ENCODE measurements at regions not wholly inside any gene's neighbourhood (a gene's known extent, or its start where the extent isn't known, plus 50 kb on each side); places are given as distances from the start of the nearest gene placed in this dataset.
A peak's percentile ranks its signal among the peaks of the same experiment; 100 is the strongest.

DNA sequence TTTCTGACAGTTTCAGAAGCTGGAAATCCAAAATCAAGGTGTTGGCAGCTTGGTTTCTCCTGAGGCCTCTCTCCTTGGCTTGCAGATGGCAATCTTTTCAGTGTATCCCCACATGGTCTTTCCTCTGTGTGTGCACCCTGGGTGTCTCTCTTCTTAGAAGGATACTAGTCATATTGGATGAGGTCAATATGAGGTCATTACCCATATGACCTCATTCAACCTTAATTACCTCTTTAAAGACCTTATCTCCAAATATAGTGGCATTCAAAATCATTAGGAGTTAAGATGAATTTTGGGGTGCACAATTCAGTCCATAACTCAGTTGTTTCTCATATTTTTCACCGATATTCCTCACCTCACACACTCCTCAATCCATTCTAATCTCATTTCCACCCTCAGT is 92.4 kb upstream of the TGM3 start:
- no peaks in the 10 kb centered on the region for H3K4me1 Mint-ChIP-seq
- DNase-seq (no peak), ATAC-seq (ENCODE audit: low read depth) (no peak)
- H3K4me3 Mint-ChIP-seq, result no peak overlapping the region
- no peak overlapping the region for H3K27ac Mint-ChIP-seq
- no peaks in the 10 kb centered on the region for H3K36me3 Mint-ChIP-seq
- H3K9me3 Mint-ChIP-seq, result no peaks in the 10 kb centered on the region
- H3K27me3 Mint-ChIP-seq, result peaks cover 26% of the 10 kb centered on the region
- POLR2A ChIA-PET, result no interaction called here

DNA sequence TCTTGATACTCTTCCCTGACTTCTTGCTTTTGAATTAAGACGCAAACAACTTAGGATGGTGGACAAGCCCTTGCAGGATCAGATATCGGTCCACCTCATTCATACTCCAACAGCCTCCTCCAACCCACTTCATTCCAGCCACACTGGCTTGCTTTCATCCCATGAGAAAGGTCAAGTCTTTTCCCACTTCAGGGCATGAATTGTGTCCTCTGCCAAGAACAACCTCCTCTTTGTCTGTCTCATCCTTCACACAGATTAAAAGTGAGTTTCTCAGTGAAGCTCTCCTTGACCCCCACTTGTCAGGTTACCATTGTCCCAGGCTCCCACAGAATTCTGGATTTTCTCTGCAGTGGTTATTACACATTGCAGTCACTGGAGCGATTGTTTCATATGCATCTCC is 91.8 kb upstream of the TGM3 start:
- ATAC-seq (ENCODE audit: low read depth) (no peak), DNase-seq (no peak)
- no peaks in the 10 kb centered on the region for H3K36me3 Mint-ChIP-seq
- no peak overlapping the region for H3K27ac Mint-ChIP-seq
- H3K4me3 Mint-ChIP-seq, result no peak overlapping the region
- no peaks in the 10 kb centered on the region for H3K9me3 Mint-ChIP-seq
- H3K27me3 Mint-ChIP-seq, result peaks cover 26% of the 10 kb centered on the region
- POLR2A ChIA-PET, result no interaction called here
- H3K4me1 Mint-ChIP-seq, result no peaks in the 10 kb centered on the region

DNA sequence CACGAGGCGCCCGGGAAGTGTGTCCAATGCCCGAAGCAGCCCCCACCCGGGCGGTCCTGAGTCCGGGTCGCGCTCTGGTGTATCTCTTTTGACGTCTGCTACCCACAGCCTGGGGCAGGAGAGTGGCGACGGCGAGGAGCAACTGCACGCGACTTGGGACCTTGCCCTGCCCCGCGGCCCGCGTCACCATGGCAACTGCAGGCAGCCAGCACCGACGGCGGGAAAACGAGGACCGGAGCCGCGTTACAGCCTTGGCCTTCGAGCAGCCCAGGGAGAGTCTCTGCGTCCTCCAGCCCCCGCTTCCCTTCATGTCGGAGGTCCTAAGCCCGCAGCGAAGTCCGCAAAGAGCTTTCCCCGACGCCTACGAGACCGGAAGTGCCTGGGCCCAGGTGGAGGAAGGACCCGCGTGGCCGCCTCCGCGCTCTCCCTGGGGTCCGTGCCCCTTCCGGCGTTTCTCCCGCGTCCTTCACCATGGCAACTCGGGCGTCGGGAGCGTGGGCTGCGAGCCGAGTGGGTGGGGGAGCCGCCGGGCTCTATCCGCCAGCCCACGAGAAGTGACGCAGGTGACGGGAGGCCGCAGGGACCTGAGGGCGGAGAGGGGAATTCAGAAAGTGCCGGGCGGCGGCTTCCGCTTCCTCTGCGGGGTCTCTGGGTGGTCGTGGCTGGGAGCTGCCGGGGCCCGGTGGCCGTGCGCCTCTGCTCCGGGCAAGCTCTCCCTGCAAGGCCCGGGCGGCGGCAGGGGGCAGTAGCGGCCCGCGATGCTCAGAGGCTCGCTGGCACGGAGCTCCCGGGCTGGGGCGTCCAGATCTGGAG is 88.6 kb upstream of the TGM3 start:
- DNase-seq (peak; percentile 79), ATAC-seq (ENCODE audit: low read depth) (peak; percentile 82)
- H3K27me3 Mint-ChIP-seq, result peaks cover 22% of the 10 kb centered on the region
- no peaks in the 10 kb centered on the region for H3K36me3 Mint-ChIP-seq
- POLR2A ChIA-PET, result interaction anchor here (0.5 to 1.4 kb wide), 2 partner anchors 263 to 444 kb away, joined by 4 to 6 read pairs; partner anchors contain the start of gene SNRPB
- peak overlapping the region; percentile 77 for H3K4me3 Mint-ChIP-seq
- H3K4me1 Mint-ChIP-seq, result no peaks in the 10 kb centered on the region
- peak overlapping the region; percentile 45 for H3K27ac Mint-ChIP-seq
- H3K9me3 Mint-ChIP-seq, result no peaks in the 10 kb centered on the region

DNA sequence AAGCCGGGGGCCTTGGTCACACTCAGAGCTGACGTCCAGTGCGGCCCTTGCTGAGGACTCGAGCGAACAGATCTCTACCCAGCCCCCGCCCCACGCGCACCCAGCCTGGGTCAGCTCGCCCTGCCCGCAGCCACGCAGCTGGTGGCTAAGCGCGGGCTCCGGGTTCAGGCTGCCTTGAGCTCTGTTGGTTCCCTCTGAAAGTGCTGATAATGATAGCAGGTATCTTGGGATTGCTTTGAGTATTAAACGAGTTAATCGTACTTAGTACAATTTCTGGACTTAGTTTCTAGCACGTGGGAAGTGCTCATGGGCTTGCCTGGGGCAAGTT is 88.1 kb upstream of the TGM3 start:
- Mint-ChIP-seq H3K9me3 (no peaks in the 10 kb centered on the region), H3K36me3 (no peaks in the 10 kb centered on the region), H3K27ac (no peak overlapping the region), H3K27me3 (peaks cover 24% of the 10 kb centered on the region), H3K4me1 (no peaks in the 10 kb centered on the region), H3K4me3 (peak overlapping the region; percentile 77)
- POLR2A ChIA-PET, result interaction anchor here (1.4 kb wide), 1 partner anchor 263 kb away, joined by 4 read pairs; the partner anchor contains the start of gene SNRPB
- ATAC-seq (ENCODE audit: low read depth) (no peak), DNase-seq (no peak)

DNA sequence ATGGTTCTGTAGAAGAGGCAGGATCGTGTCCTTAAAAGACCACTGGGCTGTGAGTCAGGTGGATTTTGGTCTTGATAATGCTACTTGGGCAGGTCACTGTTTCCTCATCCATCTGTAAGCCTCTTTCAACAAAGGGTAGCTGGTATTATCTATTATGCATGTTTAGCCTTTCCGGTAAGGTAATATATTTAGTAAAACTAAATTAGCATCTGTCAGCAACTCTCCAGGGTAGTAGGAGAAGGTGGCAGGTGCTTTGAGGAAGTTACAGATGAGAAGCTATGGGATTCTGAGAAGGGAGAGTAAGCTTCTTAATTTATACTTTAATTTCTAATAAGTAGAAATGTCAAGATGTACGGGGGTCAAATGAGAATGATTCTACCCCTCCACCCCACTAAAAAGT is 86.9 kb upstream of the TGM3 start:
- POLR2A ChIA-PET, result no interaction called here

DNA sequence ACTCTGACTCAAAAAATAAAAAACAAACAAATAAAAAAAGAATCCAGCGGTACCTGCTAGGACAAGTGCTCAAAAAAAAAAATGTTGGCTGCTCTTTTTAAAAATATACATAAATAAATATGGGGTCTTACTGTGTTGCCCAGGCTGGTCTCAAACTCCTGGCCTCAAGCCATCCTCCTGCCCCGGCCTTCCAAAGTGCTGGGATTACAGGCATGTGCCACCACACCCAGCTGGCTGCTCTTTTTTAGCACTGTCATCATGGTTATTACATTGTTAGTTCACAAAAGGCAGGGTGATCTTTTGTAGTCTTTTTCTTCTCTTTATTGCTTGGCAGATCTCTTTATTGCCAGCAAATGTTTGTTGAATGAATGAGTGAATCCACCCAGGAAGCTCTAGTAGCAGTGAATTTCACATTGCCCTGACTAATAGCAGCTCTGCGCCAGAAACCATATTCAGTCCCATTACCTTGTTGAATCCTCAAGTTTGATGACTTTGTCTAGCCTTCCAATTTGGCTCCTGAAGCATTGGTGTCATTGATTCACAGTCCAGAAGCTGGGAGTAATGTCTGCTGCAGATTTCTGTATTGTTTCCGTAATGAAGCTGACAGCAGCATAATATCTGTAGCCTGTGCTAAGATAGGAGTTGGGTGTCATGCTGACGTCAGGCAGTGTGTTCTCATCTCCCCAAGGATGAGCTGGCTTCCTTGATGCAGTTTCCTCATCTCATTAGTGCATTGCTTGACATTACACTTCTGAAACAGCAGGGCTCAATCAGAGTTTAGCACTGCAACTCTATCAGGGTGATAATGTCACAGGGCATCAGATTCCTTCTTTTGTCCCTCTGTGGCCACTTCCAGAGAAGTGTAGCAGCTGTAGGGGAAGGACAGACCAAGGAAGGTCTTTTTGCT is 84.9 kb upstream of the TGM3 start:
- H3K4me1 Mint-ChIP-seq, result no peaks in the 10 kb centered on the region
- ATAC-seq (ENCODE audit: low read depth) (no peak), DNase-seq (no peak)
- H3K36me3 Mint-ChIP-seq, result no peaks in the 10 kb centered on the region
- peaks cover 23% of the 10 kb centered on the region for H3K27me3 Mint-ChIP-seq
- POLR2A ChIA-PET, result interaction anchor here (0.5 kb wide), 1 partner anchor 247 kb away, joined by 3 read pairs; no protein-coding TSS in a partner anchor
- no peak overlapping the region for H3K4me3 Mint-ChIP-seq
- H3K27ac Mint-ChIP-seq, result no peak overlapping the region
- H3K9me3 Mint-ChIP-seq, result no peaks in the 10 kb centered on the region

More for the DNA sequence above, 86.9 kb upstream of the TGM3 start:
- DNase-seq, result no peak
- H3K36me3 Mint-ChIP-seq, result no peaks in the 10 kb centered on the region
- no peak overlapping the region for H3K4me3 Mint-ChIP-seq
- no peak for ATAC-seq (ENCODE audit: low read depth)
- no peaks in the 10 kb centered on the region for H3K9me3 Mint-ChIP-seq
- no peaks in the 10 kb centered on the region for H3K4me1 Mint-ChIP-seq
- H3K27ac Mint-ChIP-seq, result no peak overlapping the region
- peaks cover 29% of the 10 kb centered on the region for H3K27me3 Mint-ChIP-seq

DNA sequence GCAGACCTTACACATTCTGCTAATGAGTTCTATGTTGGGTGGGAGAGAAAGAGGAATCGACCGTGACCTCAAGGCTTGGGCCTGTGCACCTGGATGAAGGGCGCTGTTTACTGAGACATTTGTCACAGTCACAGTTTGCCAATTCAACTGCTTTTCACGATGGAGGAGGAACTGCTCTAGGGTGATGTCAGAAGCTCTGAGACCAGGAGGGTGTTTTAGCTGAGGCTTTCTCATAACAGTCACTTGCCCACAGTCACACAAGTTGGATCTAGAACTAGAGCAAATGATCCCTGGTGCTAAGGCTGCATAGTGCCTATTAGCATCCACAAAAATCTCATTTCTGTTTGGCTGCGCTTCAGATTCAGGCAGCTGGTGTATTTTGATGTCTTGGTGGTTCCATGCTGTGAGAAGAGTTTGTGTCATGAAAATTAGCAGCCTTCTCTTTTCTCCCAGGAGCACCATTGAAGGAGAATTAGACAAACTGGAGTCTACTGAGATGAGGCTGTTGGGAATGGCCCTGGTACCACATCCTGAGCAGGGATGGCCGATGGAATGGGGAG is 83.3 kb upstream of the TGM3 start:
- Mint-ChIP-seq H3K27ac (no peak overlapping the region), H3K9me3 (no peaks in the 10 kb centered on the region), H3K27me3 (peaks cover 13% of the 10 kb centered on the region), H3K4me3 (no peak overlapping the region), H3K4me1 (no peaks in the 10 kb centered on the region), H3K36me3 (no peaks in the 10 kb centered on the region)
- no peak for DNase-seq
- POLR2A ChIA-PET, result no interaction called here
- ATAC-seq (ENCODE audit: low read depth), result no peak

DNA sequence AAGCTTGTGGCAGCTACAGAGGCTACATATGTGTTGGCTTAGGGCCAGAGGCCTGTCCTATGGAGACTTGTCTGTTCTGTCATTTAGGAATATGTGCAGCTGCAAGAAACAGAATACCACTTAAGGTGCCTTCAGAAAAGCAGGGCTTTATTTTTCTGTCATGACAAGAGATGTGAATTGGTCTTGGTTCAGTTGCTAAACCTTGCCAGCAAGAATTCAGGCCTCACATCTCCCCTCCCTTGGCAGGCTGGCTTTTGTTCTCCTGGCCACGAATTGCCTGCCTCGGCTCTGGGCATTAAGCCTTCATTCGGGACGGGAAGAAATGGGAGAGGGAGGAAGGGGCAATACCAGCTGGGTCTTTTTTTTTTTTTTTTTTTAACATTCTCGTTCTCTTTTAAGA is 82.4 kb upstream of the TGM3 start:
- H3K9me3 Mint-ChIP-seq, result no peaks in the 10 kb centered on the region
- H3K4me1 Mint-ChIP-seq, result peaks cover 2% of the 10 kb centered on the region
- POLR2A ChIA-PET, result no interaction called here
- no peak overlapping the region for H3K4me3 Mint-ChIP-seq
- DNase-seq (no peak), ATAC-seq (ENCODE audit: low read depth) (no peak)
- H3K27me3 Mint-ChIP-seq, result peaks cover 11% of the 10 kb centered on the region
- no peaks in the 10 kb centered on the region for H3K36me3 Mint-ChIP-seq
- no peak overlapping the region for H3K27ac Mint-ChIP-seq

DNA sequence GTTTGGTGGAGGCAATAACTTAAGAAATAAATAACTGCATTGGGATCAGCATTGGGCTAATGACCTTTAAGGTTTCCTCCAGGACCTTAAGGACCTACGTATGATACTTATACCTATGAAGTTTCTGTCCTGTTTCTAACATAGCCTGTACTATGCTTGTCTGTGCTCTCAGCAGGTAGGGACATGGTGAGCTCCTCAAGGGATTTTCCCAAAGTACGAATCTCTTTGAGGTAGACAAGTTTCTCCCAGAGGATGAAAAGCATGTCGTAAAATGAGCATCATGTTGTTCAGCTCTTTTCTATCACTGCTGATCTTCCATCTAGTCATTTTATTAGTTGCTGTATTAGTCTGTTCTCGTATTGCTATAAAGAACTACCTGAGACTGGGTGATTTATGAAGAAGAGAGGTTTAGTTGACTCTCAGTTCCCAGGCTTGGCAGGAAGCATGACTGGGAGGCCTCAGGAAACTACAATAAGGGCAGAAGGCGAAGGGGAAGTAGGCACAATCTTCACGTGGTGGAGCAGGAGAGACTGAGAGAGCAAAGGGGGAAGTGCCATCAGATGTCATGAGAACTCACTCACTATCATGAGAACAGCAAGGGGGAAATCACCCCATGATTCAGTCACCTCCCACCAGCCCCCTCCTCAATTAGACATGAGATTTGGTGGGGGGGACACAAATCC is 77.8 kb upstream of the TGM3 start:
- Mint-ChIP-seq H3K9me3 (no peaks in the 10 kb centered on the region), H3K27ac (no peak overlapping the region), H3K4me3 (no peak overlapping the region), H3K4me1 (peaks cover 4% of the 10 kb centered on the region), H3K27me3 (peaks cover 9% of the 10 kb centered on the region), H3K36me3 (peaks cover 5% of the 10 kb centered on the region)
- DNase-seq (no peak), ATAC-seq (ENCODE audit: low read depth) (no peak)
- POLR2A ChIA-PET, result no interaction called here

DNA sequence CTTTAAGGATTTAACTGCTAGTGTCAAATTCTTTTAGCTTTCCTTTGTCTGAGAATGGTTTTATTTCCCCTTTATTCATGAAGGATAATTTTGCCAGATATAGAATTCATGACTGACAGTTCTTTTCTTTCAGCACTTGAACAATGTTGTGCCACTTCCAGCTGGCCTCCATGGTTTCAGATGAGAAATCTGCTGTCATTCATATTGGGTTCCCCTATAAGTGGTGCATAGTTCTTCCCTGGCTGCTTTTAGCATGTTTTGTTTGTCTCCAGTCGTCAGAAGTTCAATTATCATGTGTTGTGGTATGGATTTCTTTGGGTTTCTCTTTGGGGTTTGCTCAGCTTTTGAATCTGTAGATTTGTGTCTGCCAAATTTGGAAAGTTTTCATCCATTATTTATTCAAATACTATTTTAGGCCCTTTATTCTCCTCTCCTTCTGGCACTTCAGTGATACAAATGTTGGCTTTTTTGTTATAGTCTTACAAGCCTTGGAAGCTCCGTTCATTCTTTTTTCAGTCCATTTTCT is 76.3 kb upstream of the TGM3 start:
- Mint-ChIP-seq H3K4me1 (peaks cover 4% of the 10 kb centered on the region), H3K27ac (no peak overlapping the region), H3K36me3 (peaks cover 5% of the 10 kb centered on the region), H3K27me3 (peaks cover 6% of the 10 kb centered on the region), H3K9me3 (no peaks in the 10 kb centered on the region), H3K4me3 (no peak overlapping the region)
- POLR2A ChIA-PET, result no interaction called here
- ATAC-seq (ENCODE audit: low read depth), result no peak
- DNase-seq, result no peak

DNA sequence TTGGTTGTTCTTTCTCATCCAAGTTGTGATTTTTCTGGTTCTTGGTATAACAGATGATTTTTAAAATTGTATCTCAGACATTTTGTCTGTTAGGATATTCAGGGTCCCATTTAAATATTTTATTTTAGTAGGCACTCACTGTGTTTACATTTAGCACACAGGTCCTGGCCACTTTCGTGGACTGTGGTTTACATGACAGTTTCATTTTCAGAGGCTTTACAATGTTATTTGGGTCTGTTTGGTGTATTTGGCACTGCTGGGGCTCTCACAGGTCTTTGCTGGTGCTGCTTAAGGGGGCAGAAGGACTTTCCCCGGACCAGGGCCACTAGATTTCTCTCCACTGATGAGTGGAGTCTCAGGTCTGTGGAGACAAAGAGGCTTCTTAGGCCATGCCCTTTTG is 75.5 kb upstream of the TGM3 start:
- Mint-ChIP-seq H3K27ac (no peak overlapping the region), H3K36me3 (peaks cover 5% of the 10 kb centered on the region), H3K27me3 (peaks cover 6% of the 10 kb centered on the region), H3K4me1 (peaks cover 4% of the 10 kb centered on the region), H3K9me3 (no peaks in the 10 kb centered on the region), H3K4me3 (no peak overlapping the region)
- DNase-seq (no peak), ATAC-seq (ENCODE audit: low read depth) (no peak)
- POLR2A ChIA-PET, result no interaction called here

DNA sequence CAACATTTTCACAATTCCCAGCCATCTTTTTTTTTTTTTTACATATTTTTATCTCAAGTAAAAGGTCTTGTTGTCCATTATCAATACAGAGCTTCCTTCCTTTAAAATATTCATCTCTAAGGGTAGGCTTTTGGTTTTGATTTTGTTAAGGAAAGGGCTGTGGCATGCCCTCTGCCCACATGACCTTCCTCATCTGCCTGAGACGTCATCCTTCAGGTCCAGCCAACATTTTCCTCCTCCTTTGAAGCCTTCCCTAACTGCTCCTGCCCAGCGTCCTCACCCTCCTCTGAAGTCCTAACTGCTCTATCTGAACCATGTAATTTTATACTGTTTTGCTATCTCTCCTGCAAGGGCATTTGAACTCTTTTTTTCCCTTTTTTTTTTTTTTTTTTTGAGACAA is 73.9 kb upstream of the TGM3 start:
- H3K4me1 Mint-ChIP-seq, result peaks cover 4% of the 10 kb centered on the region
- DNase-seq (no peak), ATAC-seq (ENCODE audit: low read depth) (no peak)
- peaks cover 7% of the 10 kb centered on the region for H3K27me3 Mint-ChIP-seq
- no peak overlapping the region for H3K4me3 Mint-ChIP-seq
- peaks cover 5% of the 10 kb centered on the region for H3K36me3 Mint-ChIP-seq
- no peak overlapping the region for H3K27ac Mint-ChIP-seq
- no peaks in the 10 kb centered on the region for H3K9me3 Mint-ChIP-seq
- POLR2A ChIA-PET, result no interaction called here

All from activated naive CD8-positive, alpha-beta T cell treated with anti-CD3 and anti-CD28 coated beads, Interleukin-2, amount 10 ng/mL, durations not matched to agents 7 days and 5 days (primary cell).